ENCODE measurements at regions not wholly inside any gene's neighbourhood (a gene's known extent, or its start where the extent isn't known, plus 50 kb on each side); places are given as distances from the start of the nearest gene placed in this dataset.

- in situ Hi-C loops (cut with MboI; ENCODE audit: low sequenced_read_pairs), result loop anchor here (25.0 kb wide), 1 partner anchor 175 kb away; no protein-coding TSS in a partner anchor
Observed at GRCh38 chr12:89162589-89163261, 189.6 kb downstream of the DUSP6 start.

- in situ Hi-C loops (cut with MboI; ENCODE audit: low sequenced_read_pairs), result loop anchor here (25.0 kb wide), 1 partner anchor 176 kb away; no protein-coding TSS in a partner anchor
Observed at GRCh38 chr12:89161557-89161956, 190.7 kb downstream of the DUSP6 start.

- in situ Hi-C loops (cut with MboI; ENCODE audit: low sequenced_read_pairs), result loop anchor here (25.0 kb wide), 1 partner anchor 177 kb away; no protein-coding TSS in a partner anchor
Observed at GRCh38 chr12:89160716-89161123, 191.6 kb downstream of the DUSP6 start.

- in situ Hi-C loops (cut with MboI; ENCODE audit: low sequenced_read_pairs), result loop anchor here (25.0 kb wide), 1 partner anchor 180 kb away; no protein-coding TSS in a partner anchor
Observed at GRCh38 chr12:89157413-89157812, 194.9 kb downstream of the DUSP6 start.

GRCh38 chr12:89156862-89157262 is 195.4 kb downstream of the DUSP6 start:
- in situ Hi-C loops (cut with MboI; ENCODE audit: low sequenced_read_pairs), result loop anchor here (25.0 kb wide), 1 partner anchor 180 kb away; no protein-coding TSS in a partner anchor

- in situ Hi-C loops (cut with MboI; ENCODE audit: low sequenced_read_pairs), result loop anchor here (25.0 kb wide), 1 partner anchor 181 kb away; no protein-coding TSS in a partner anchor
Observed at GRCh38 chr12:89156340-89156739, 196.0 kb downstream of the DUSP6 start.

- in situ Hi-C loops (cut with MboI; ENCODE audit: low sequenced_read_pairs), result loop anchor here (25.0 kb wide), 1 partner anchor 181 kb away; no protein-coding TSS in a partner anchor
Observed at GRCh38 chr12:89155826-89156225, 196.5 kb downstream of the DUSP6 start.

GRCh38 chr12:89154743-89155499 is 197.4 kb downstream of the DUSP6 start:
- in situ Hi-C loops (cut with MboI; ENCODE audit: low sequenced_read_pairs), result loop anchor here (25.0 kb wide), 1 partner anchor 182 kb away; no protein-coding TSS in a partner anchor

GRCh38 chr12:89153341-89153740 is 199.0 kb downstream of the DUSP6 start:
- in situ Hi-C loops (cut with MboI; ENCODE audit: low sequenced_read_pairs), result loop anchor here (25.0 kb wide), 1 partner anchor 184 kb away; no protein-coding TSS in a partner anchor

GRCh38 chr12:89151536-89151935 is 200.8 kb downstream of the DUSP6 start:
- in situ Hi-C loops (cut with MboI; ENCODE audit: low sequenced_read_pairs), result loop anchor here (25.0 kb wide), 1 partner anchor 186 kb away; no protein-coding TSS in a partner anchor

GRCh38 chr12:89150789-89151188 is 201.5 kb downstream of the DUSP6 start:
- in situ Hi-C loops (cut with MboI; ENCODE audit: low sequenced_read_pairs), result loop anchor here (25.0 kb wide), 1 partner anchor 187 kb away; no protein-coding TSS in a partner anchor

- in situ Hi-C loops (cut with MboI; ENCODE audit: low sequenced_read_pairs), result no loop called here
Observed at GRCh38 chr12:89140602-89141238, 211.6 kb downstream of the DUSP6 start.

GRCh38 chr12:89140141-89140540 is 212.2 kb downstream of the DUSP6 start:
- in situ Hi-C loops (cut with MboI; ENCODE audit: low sequenced_read_pairs), result no loop called here

- in situ Hi-C loops (cut with MboI; ENCODE audit: low sequenced_read_pairs), result no loop called here
Observed at GRCh38 chr12:89139390-89139789, 212.9 kb downstream of the DUSP6 start.

GRCh38 chr12:89138048-89138852 is 214.1 kb downstream of the DUSP6 start:
- in situ Hi-C loops (cut with MboI; ENCODE audit: low sequenced_read_pairs), result no loop called here

GRCh38 chr12:89135976-89136634 is 216.2 kb downstream of the DUSP6 start:
- in situ Hi-C loops (cut with MboI; ENCODE audit: low sequenced_read_pairs), result no loop called here

GRCh38 chr12:89134213-89134770 is 218.0 kb downstream of the DUSP6 start:
- in situ Hi-C loops (cut with MboI; ENCODE audit: low sequenced_read_pairs), result no loop called here

GRCh38 chr12:89129167-89129870 is 223.0 kb downstream of the DUSP6 start:
- in situ Hi-C loops (cut with MboI; ENCODE audit: low sequenced_read_pairs), result no loop called here

GRCh38 chr12:89126712-89127111 is 225.6 kb downstream of the DUSP6 start:
- in situ Hi-C loops (cut with MboI; ENCODE audit: low sequenced_read_pairs), result no loop called here
